Activated CD4-positive, alpha-beta T cell treated with anti-CD3 and anti-CD28 coated beads, Interleukin-2, Interleukin-6, amounts not matched to agents 100 ng/mL and 50 ng/mL, durations not matched to agents 16 hours and 8 hours (primary cell): ENCODE measurements at regions not wholly inside any gene's neighbourhood (a gene's known extent, or its start where the extent isn't known, plus 50 kb on each side); places are given as distances from the start of the nearest gene placed in this dataset.

Experiments used
- DNase-seq: peaks from one replicate; pipeline ENCODE4 v3.0.0-alpha.2; 2020

- DNase-seq, result no peak
Observed at GRCh38 chr10:62721687-62722086, 82.8 kb upstream of the ADO start.

- DNase-seq, result no peak
Observed at GRCh38 chr10:62723375-62723774, 81.1 kb upstream of the ADO start.

- no peak for DNase-seq
Observed at GRCh38 chr10:62724465-62724864, 80.1 kb upstream of the ADO start.

- peak; percentile 91 for DNase-seq
Observed at GRCh38 chr10:62726142-62726541, 78.4 kb upstream of the ADO start.

- DNase-seq, result peak; percentile 24
Observed at GRCh38 chr10:62726638-62727037, 77.9 kb upstream of the ADO start.

GRCh38 chr10:62727934-62728333 lies 76.6 kb upstream of the ADO start:
- DNase-seq, result peak; percentile 46

- peak; percentile 66 for DNase-seq
Observed at GRCh38 chr10:62728479-62728878, 76.0 kb upstream of the ADO start.

- DNase-seq, result peak; percentile 92
Observed at GRCh38 chr10:62732841-62733653, 71.5 kb upstream of the ADO start.

- DNase-seq, result peak; percentile 44
Observed at GRCh38 chr10:62733654-62734293, 70.7 kb upstream of the ADO start.

- no peak for DNase-seq
Observed at GRCh38 chr10:62734781-62735463, 69.6 kb upstream of the ADO start.

GRCh38 chr10:62735464-62736167 lies 68.9 kb upstream of the ADO start:
- peak; percentile 41 for DNase-seq

- DNase-seq, result no peak
Observed at GRCh38 chr10:62736168-62736546, 68.4 kb upstream of the ADO start.

- no peak for DNase-seq
Observed at GRCh38 chr10:62738916-62739315, 65.6 kb upstream of the ADO start.

GRCh38 chr10:62740885-62741745 lies 63.4 kb upstream of the ADO start:
- no peak for DNase-seq

GRCh38 chr10:62741996-62742395 lies 62.5 kb upstream of the ADO start:
- DNase-seq, result no peak

- no peak for DNase-seq
Observed at GRCh38 chr10:62742536-62743061, 61.9 kb upstream of the ADO start.

- DNase-seq, result no peak
Observed at GRCh38 chr10:62744136-62744535, 60.4 kb upstream of the ADO start.

- no peak for DNase-seq
Observed at GRCh38 chr10:62745581-62745980, 58.9 kb upstream of the ADO start.

GRCh38 chr10:62746951-62747729 lies 57.4 kb upstream of the ADO start:
- no peak for DNase-seq

- DNase-seq, result no peak
Observed at GRCh38 chr10:62748386-62748785, 56.1 kb upstream of the ADO start.

- DNase-seq, result peak; percentile 26
Observed at GRCh38 chr10:62749093-62749683, 55.3 kb upstream of the ADO start.
